ELR (cell line): ENCODE measurements at regions not wholly inside any gene's neighbourhood (a gene's known extent, or its start where the extent isn't known, plus 50 kb on each side); places are given as distances from the start of the nearest gene placed in this dataset.
"Not testable (repeated sequence)": the region's sequence is repeated elsewhere in the genome, so short reads cannot be mapped to it uniquely, and the experiment has no call there.

Source experiments
- DNase-seq: peaks from one replicate; pipeline ENCODE4 v3.0.0-alpha.2; 2015; ENCODE audit warnings: low read depth

DNA sequence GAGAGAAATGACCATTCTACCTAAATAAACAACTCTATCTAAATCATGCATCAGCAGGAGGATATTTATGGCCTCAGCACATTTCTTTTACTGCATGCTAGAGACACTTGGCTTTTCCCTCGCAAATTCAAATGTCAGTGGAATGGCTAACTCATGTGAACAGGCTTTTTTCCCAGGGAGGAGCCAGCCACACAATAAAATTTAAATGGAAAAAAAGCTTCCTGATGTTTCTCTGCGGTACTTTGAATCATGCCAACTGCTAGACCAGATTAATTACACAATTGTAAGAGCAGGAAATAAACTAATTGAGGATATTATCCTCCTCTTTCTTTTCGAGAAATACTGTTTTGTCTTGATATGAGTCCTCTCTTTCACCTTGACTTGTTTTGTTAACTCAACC, 676.3 kb downstream of the IRS1 start:
- no peak for DNase-seq

DNA sequence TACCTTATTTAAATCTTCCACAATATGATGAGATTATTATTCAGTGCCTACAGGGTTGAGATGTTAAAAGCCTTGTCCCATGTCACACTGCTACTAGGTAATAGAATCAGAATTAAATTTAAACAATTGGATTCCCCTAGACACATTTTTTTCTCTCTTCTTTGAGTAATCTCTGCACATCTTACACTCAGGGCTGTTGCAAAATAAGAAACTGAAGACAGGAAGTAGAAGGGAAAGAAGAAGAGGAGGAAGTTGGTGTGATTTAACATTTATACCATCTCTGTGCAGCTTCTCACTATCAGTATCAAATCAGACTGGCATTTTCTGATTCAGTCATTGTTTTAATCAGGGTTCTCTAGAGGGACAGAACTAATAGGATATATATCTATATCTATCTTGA, 677.6 kb downstream of the IRS1 start:
- no peak for DNase-seq

GRCh38 chr2:226121046-226121738, 678.4 kb downstream of the IRS1 start:
- no peak for DNase-seq

DNA sequence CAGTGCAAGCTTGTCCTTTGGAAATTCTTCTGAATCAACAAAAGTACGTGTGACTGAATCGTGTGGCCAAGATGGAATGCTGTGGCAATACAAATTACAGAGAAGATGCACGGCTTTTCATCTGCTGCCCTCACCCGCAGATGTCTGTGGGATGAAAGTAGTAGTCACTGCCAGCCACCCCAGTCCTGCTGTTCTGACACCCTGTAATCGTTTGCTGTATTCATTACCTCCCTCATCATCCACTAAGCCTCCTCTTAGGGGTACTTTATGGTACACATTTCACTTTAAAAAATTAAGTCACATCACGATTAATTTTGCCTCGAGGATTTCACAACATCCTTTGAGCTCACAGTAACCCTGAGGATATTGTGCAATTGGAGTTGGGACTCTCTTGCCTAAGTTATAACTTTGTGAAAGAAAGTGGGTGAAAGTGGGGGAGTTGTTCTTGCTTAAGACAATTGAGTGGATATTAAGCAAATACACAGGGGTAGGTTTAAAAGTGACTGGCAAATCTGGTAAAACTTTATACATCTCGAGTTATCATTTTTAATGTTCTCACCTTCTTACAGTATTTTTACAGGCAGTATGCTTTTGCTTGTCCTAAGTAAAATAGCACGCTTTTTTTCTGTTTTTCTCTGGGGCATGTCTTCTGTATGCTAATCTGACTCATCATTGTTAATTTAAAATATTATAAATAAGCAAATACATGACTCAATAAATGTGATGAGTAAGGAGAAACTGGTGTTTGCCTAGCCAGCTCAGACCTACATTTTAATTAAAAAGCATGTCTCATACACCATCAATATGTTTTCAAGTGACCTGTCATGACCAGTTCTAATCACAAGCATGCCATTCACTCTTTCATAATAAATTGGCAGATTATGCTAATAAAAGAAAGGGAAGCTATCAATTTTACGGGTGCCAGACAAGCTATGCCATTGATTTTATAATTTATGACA, 680.9 kb downstream of the IRS1 start:
- DNase-seq = peak; percentile 93

DNA sequence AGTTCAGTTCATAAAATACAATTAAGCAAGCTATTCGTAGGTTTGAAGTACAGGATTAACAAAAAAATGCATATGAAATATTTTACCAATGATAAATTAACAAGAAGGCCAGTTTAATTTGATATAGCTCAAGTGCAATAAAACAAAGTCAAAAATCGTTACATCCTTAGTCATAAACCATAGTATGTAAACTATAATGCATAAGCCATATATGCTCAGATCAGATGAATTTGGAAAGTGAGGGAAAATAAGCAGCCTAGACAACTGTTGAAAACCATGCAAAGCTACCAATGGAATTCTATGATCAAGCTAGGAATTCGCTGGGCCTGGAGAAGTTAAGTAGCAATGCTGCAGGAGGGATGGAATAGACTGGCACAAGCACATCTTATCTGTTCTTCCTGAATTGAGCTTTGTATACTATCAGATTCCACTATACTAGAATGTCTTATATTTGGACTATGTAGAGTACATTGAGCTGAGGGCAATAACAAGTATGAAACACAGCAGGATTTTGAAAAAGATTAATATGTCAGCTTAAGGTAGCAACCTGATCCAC, 682.0 kb downstream of the IRS1 start:
- peak; percentile 77 for DNase-seq

- DNase-seq = no peak
These were observed 683.3 kb downstream of the IRS1 start for GRCh38 chr2:226116346-226116745.

DNA sequence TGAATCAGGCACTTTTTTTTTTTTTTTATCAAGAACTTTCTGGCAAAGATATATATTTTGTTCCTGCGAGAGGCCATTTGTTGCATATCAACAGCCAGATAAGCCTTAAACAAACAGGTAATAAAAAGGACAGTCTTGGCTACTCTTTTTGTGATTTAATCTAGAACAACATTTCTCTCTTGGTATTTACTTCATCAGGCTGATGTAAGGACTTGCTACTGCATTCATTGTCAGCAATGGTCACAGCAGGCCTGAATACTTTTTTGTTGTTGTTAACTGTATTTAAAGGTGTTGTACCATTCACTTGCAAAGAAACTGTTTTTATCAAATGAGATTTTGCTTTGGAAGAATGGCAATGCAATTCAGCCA, 683.8 kb downstream of the IRS1 start:
- DNase-seq = peak; percentile 15

DNA sequence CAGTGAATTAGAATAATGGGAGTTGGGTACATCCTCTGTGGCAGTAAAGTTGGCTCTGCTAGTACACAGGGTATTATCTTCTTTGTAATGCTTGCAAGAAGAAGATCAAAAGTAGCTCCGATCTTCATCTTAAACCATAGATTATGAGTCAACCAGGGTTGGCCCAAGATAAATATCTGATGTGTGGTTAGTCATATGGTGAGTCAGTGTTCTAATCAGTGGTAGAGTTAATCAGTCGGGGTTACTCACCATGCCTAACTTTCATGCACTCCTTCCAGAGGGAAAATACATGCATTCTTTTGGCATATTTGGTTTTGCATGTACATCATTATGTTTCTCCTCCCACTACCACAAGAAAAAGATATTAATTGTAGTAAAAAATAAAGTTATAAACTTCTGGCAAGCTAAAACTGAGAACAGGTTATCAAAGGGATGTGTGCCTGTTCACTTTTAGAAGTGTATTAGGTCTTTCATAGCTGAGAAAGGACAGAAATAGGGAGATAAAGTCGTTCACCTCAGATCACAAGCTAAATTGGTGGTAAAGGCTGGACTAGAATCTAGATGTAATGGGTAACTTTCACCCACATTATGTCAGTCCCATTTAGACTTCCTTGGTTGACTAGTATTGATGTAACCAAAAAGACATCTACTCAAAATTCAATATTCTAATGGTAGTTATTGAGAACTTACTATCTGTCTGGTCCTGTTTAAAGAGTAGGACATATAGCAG, 684.4 kb downstream of the IRS1 start:
- DNase-seq = peak; percentile 99

DNA sequence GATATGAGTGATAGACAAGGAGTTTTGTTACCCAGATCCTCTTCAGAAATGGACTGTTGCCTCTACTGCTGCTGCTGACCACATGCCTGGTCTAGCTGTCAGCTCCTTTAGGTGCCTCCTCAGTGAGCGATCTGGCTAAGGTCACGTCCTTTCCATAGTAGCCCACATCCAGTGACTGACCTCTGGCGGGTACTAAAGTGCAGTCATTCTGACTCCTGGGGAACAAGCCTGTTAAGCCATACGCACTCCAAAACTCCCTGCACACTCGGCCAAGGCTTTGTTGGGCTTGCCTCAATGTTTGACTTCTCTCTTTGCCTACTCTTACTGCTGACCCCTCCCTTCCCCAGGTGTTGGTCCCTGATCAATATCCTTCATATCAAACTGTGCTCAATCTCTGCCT, 685.2 kb downstream of the IRS1 start:
- peak; percentile 72 for DNase-seq

DNA sequence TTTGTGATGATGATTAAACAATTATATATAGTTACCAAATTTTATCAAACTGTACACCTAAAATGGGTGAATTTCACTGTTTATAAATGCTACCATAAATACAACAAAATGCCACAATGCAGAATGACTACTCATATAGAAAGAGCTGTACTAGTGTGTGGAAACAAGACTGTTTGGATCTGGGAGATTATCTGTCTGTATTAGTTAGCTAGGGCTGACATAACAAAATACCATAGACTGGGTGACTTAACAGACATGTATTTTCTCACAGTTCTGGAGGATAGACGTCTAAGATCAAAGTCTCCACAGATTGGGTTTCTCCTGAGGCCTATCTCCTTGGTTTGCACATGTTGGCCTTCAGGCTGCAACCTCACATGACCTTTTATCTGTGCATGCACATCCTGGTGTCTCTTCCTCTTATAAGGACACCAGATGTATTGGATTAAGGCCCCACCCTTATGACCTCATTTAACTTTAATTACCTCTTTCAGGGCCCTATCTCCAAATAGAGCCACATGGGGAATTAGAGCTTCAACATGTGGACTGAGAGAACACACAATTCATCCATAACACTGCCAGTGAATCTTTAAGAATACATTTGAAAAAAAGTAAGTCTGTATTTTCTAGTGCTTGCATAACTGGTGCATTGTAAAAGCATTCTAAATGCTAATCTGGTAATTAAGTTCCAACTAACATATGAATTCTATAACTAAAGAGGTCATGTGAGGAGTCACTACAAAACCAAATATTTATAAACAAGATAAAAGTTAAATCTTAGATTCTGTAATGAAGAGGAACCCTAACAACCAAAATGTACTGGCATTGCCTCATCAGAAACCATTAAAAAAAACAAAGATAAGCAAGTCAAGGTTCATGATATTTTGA, 699.6 kb downstream of the NYAP2 start:
- DNase-seq = no peak

DNA sequence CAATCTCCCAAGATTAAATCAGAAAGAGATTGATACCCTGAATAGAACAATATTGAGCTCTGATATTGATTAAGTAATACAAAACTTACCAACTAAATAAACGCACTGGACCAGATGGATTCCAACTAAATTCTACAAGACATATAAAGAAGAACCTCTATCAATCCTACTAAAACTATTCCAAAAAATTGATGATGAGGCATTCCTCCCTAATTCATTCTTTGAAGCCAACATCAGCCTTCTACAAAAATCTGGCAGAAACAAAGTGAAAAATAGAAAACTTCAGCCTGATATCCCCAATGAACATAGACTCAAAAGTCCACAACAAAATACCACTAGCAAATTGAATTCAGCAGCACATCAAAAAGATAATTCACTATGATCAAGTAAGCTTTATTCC, 695.5 kb downstream of the NYAP2 start:
- no peak for DNase-seq

DNA sequence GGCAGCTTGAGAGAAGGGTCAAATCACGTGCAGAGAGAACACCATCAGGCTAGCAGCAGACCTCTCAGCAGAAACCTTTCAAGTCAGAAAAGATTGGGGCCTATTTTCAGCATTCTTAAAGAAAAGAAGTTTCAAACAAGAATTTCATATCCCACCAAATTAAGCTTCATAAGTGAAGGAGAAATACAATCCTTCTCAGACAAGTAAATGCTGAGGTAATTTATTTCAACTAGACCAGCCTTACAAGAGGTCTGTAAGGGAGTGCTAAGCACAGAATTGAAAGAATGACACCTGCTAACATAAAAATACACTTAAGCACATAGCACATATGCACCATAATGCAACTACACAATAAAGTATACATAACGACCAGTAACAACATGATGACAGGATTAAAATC, 693.9 kb downstream of the NYAP2 start:
- DNase-seq = no peak

GRCh38 chr2:226088366-226088674, 688.8 kb downstream of the NYAP2 start:
- no peak for DNase-seq

DNA sequence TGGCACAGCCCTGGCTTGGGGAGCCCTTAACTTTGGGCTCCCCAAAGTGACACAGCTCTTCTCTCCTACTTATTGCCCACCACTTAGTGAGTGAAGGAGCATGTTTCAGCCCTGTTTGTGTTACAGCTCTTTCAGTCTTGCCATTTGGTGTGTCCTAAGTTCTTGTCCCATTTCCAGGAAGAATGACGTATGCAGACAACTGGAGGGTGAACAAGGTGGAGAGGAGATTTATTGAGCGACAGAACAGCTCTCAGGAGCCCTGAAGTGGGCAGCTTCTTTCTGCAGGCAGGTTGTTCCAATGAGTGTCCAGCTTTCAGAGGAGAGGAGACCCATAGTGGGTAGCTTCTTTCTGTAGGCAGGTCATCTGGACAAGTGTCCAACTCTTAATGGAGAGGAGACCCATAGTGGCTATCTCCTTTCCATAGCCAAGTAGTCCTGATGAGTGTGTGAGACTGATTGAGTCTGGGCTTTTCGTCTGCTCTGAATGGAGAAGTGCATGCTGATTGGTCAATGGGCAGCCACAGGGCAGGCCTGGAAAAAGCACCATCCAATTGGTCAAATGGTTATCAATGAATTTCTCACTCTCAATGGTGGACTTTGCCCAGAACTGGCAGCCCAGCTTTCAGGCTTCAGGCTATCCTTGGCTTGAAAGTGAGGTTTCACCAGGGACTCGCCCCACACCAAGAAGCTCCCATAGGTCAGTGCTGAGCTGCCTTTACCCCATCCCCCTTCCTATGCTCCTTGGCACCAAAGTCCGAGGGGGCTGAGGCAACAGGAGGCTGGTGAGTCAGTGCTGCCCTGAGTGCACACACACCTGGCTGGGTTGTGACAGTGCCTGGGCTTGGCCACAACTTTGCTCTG, 688.2 kb downstream of the NYAP2 start:
- DNase-seq = no peak

- DNase-seq = no peak
These were observed 687.5 kb downstream of the NYAP2 start for GRCh38 chr2:226087051-226087450.

GRCh38 chr2:226086190-226086589, 686.7 kb downstream of the NYAP2 start:
- no peak for DNase-seq

DNA sequence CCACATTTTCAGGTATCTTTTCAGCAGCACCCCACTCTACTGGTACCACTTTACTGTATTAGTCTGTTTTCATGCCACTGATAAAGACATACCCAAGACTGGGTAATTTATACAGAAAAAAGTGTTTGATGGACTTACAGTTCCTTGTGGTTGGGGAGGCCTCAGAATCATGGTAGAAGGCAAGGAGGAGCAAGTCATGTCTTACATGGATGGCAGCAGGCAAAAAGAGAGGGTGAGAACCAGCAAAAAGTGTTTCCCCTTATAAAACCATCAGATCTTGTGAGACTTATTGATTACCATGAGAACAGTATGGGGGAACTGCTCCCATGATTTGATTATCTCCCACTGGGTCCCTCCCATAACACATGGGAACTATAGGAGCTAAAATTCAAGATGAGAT, 685.9 kb downstream of the NYAP2 start:
- not testable (repeated sequence) for DNase-seq

GRCh38 chr2:226080334-226080733, 680.8 kb downstream of the NYAP2 start:
- peak; percentile 79 for DNase-seq

DNA sequence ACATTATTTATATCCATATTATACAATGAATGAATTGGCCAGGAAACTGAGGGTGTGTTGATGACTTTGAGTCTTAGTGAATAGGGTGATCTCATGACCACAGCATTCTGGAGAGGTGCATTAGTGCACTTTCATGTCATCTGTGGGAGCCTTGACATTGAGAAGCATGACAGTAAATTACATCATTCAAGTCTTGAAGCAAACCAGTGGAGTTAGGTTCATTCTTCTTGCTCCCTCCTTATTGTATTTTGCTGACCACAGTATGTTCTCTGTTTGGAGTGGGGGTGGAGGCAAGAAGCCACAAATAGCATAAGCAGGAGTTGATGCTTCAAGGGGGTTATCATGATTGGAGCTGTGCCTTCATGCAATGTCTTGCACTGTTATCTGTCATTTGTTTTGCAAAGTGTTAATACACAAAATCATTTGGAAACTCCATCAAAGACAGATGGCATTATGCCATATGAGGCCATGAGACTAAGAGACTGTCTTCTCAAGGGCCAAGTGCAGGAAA, 680.2 kb downstream of the NYAP2 start:
- DNase-seq = peak; percentile 95

DNA sequence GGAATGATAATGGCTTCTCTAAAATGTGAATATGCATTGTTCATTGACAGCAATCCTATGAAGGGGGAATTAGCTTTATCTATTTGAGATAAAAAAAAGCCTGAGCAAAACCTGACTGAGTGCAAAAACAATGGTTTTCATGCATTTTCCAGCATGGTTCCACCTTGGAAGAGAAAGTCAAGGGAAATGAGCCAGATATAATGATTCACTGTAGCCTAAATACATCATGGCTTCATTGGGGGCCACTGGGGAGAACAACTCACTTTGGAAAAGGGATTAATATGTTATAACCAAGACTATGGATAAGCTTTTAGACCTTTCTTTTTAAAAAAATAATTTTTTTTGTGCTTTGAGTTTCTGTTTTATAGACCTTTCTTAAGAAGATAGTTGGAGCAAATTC, 679.7 kb downstream of the NYAP2 start:
- DNase-seq = peak; percentile 73
